Neural progenitor cell (in vitro differentiated cells): ENCODE measurements at regions not wholly inside any gene's neighbourhood (a gene's known extent, or its start where the extent isn't known, plus 50 kb on each side); places are given as distances from the start of the nearest gene placed in this dataset.

Experiments used
- EZH2 ChIP-seq: fragments of 200-600 bp; sonication (generic); IDR thresholded peaks from 2 replicates; pipeline ENCODE4 v1.6.1; 2017; ENCODE audit warnings: antibody characterized with exemption, mild to moderate bottlenecking, moderate library complexity
- EZH2phosphoT487 ChIP-seq: fragments of 200-600 bp; sonication (generic); IDR thresholded peaks from 2 replicates; pipeline ENCODE4 v1.6.1; 2017; ENCODE audit warnings: antibody characterized with exemption
- TF ChIP-seq, protein P1 (sequence below): fragments of 200-600 bp; sonication (generic); IDR thresholded peaks from 2 replicates; pipeline ENCODE4 v1.5.1; 2017; ENCODE audit warnings: antibody characterized with exemption, mild to moderate bottlenecking

DNA sequence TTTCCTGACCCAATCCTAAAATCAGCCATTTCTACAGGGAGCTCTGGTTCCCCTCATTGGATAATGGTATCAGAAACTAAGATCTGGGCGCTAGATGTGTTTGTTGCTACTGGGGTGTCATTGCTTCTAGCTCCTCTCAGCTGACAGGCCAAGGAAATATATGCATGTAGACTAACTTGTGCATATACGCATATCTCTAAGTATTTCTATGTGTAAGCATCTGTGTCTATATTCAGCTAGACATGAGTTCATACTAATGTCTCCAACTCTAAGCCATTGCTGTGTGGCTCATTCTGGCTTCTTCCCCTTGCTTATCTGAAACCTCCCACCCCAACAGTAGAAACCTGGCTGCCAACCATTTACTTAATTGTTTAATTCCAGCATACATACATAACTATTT is 130.3 kb upstream of the MAGI3 start:
- TF ChIP-seq, protein P1, sequence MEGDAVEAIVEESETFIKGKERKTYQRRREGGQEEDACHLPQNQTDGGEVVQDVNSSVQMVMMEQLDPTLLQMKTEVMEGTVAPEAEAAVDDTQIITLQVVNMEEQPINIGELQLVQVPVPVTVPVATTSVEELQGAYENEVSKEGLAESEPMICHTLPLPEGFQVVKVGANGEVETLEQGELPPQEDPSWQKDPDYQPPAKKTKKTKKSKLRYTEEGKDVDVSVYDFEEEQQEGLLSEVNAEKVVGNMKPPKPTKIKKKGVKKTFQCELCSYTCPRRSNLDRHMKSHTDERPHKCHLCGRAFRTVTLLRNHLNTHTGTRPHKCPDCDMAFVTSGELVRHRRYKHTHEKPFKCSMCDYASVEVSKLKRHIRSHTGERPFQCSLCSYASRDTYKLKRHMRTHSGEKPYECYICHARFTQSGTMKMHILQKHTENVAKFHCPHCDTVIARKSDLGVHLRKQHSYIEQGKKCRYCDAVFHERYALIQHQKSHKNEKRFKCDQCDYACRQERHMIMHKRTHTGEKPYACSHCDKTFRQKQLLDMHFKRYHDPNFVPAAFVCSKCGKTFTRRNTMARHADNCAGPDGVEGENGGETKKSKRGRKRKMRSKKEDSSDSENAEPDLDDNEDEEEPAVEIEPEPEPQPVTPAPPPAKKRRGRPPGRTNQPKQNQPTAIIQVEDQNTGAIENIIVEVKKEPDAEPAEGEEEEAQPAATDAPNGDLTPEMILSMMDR, result no peak
- no peak for TF ChIP-seq EZH2
- no peak for TF ChIP-seq EZH2phosphoT487
